ENCODE measurements at regions not wholly inside any gene's neighbourhood (a gene's known extent, or its start where the extent isn't known, plus 50 kb on each side); places are given as distances from the start of the nearest gene placed in this dataset.
"Not testable (repeated sequence)": the region's sequence is repeated elsewhere in the genome, so short reads cannot be mapped to it uniquely, and the experiment has no call there.

DNA sequence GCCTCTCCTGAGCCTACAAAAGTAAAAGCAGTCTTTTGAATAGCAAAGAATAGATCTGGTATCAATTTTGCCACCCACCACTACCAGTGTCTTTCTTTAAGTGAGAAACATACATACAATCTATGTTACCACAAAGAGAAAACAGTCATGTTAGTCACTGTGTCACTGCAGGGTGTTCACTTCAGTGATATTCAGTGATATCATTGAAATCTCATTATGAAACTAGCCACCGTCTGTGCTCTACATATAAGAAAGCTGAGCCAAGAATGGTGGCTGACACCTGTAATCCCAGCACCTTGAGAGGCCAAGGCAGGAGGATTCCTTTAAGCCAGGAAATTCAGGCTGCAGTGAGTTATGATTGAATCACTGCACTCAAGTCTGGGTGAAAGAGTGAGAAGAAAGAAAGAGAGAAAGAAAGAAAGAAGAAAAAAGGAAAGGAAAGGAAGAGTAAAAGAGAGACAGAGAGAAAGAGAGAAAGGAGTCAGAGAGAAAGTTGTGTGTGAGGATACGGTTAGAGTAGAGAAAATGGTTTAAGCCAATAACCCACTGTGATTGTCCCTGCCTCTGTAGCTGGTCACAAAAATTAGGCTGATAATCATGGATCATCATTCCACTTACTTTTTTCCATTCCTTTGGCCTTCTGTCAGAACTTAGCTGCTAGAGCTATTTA, 847.1 kb downstream of the FAM181B start:
- no peak for DNase-seq (ENCODE audit: low spot score)

DNA sequence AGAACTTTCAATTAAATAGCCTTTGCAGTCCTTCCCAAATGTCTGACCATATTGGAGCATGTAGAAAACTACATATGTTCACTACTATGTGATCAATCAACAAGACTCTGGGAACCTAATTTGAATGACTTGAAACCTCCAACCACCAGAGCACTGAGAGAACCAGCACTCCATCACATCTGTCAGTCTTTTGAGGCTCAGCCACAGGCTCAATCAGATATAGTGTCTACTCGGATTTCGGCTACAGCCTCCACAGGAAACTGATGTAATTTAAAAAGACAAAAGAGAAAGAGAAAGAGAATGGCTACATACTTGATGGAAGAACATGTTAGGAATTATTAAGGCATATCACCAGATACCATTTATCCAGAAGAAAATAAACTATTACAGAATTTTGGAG, 859.0 kb downstream of the FAM181B start:
- DNase-seq (ENCODE audit: low spot score), result no peak

DNA sequence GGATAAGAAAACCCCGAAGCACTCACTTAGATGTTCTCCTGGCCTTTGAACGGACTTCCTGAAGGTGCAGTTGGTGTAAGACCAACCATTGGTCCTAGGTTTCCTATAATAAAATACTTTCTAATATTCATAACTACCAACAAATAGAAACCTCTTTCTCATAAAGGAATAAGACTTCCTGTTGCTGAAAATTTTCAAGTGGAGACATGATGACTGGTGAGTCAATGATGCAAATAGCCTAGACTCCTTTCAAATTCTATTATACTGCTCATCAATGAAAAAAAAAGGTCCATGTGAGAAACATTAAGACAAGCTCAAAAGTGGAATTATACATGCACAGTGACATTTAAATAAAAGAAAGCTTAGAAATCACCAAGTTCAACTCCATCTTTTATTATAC, 862.8 kb downstream of the FAM181B start:
- DNase-seq (ENCODE audit: low spot score), result no peak

DNA sequence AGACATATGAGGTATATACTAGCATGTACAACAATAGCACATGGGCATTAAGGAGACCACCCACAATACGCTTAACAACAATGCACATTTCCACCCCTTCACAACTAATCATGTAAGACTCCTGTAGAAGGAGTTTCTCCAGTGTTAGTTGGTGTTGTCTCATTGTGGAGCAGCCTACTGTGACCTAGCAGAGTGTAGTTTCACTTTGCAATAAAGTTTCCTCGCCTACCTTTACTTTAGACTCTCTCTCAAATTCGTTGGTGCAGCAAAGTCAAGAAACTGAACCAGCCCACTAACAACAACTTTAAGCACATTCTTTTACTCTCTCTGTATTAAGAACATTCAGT, 863.6 kb downstream of the FAM181B start:
- DNase-seq (ENCODE audit: low spot score), result no peak

DNA sequence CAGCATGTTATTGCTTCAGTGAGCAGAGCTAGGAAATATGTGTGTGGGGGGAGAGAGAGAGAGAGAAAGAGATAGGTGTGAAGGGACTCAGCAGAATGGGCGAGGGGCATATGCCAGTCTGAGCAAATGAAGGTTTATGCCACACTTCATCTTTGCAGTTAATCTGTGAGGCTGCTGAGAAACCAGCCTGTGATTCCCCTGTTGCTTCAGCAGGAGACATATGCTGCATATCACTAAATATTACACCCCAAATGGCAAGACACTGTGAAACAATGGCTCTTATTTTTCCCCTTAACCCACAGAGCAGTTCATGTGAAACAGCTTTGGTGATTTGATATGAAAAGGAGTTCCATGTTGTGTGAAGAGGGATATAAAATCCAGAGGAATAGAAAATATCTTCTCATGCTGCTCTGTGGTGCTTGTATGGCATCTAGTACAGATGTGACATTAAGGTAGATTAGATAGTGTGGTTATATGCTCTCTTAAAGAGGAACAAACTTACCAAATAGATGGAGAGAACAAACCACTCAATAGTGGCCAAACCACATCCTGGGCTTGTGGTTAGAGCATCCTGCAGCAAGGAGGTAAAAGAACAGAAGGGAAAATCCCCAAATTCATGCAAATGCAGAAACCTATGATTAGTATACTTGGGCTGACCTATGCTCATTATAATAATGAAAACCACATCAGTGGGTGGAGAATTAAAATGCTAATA, 864.2 kb downstream of the FAM181B start:
- DNase-seq (ENCODE audit: low spot score), result no peak

DNA sequence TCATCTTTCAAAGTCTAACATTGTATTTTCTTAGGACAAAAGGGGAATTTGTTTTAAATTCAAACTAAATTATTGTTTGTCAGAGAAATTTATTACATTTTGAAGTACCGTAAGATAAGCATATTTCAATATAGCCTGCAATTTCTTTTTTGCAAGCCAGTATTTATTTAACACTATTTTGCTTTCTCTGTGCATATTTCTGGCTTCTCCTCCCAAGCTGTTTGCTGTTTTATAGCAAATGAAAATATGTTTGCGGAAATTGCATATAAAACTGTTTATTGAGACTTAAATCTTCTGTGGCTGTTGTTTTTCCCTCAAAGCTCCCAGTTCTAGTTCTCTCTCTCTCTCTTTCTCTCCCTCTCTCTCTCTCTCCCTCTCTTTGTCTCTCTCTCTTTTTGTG, 866.8 kb downstream of the FAM181B start:
- DNase-seq (ENCODE audit: low spot score), result no peak

DNA sequence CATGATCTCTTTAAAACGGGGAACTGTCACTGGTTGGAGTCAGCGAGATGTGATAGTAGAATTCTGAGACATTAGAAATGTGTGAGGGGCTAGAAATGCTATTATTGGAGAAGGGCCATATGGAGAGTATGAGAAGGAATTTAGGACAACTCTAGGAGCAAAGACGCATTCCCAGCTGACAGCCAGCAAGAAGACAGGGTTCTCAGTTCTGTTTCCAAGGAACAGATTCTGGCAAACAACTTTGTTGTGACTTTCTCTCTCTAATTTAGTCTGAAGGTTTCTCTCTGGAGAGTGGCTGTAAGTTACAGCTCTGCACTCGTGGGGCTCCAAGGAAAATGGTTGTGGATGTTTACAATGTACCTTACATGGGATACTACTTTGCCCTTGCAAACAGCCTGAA, 876.3 kb downstream of the FAM181B start:
- no peak for DNase-seq (ENCODE audit: low spot score)

DNA sequence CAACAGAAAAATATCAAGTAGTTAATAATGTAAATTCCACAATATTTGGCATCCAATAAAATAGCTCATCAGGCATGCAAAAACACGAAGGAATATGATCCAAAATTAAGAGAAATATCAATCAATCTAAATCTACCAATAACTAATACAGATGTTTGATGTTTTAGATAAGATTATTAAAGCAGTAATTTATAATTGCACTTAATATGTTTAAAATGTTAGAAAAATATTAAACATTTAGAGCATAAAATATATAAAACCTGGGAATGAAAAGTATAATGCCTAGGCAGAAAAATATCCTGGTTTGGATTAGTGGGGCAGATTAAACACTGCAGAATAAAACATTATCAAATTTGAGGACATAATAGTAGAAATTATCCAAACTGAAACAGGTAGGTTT, 879.9 kb downstream of the FAM181B start:
- DNase-seq (ENCODE audit: low spot score), result no peak

DNA sequence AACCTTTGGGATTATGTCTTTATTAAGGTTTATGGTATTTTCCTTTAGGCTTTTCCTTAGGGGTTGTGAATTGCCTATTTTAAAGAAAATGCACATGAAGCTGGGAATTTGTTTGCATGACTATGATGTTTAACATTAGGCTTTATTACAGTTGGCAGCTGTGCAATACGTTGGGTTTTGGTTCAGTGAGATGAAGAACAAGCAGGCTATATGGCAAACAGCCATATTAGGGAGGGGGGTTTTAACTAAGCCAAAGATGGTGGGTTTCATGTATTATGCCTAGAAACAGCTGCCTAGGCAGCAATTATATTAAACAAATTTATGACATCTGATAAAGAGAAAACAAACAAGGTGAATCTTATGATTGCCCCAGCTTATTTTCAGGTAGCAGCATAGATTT, 880.8 kb downstream of the FAM181B start:
- no peak for DNase-seq (ENCODE audit: low spot score)

DNA sequence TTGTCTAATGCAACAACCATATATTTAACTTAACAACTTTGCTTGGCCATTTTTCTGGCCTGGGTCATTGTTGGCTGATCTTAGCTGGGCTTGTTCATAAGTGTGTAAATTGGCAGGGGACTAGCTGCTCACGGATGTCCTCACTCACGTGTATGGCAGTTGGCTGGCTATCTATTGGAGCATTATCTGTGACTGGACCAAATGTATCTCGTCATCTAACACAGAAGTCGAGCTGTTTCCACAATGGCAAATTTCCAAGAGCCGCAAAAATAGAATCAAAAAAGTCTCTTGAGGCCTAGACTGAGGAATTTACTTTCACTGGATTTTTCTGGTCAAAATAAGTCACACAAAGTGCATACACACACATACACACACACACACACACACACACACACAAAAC, 893.3 kb downstream of the FAM181B start:
- DNase-seq (ENCODE audit: low spot score), result no peak

DNA sequence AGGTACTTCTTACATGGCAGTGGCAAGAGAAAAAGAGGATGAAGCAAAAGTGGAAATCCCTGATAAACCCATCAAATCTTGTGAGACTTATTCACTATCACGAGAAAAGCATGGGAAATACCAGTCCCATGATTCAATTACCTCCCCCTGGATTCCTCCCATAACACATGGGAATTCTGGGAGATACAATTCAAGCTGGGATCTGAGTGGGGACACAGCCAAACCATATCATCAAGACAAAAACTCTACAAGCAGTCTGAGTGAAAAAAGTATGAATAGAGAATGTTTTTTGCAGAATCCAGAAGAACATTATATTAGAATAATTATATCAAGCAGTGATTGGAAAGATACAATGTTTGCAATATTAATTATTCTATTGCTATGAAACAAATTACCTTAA, 893.7 kb downstream of the FAM181B start:
- DNase-seq (ENCODE audit: low spot score), result no peak

DNA sequence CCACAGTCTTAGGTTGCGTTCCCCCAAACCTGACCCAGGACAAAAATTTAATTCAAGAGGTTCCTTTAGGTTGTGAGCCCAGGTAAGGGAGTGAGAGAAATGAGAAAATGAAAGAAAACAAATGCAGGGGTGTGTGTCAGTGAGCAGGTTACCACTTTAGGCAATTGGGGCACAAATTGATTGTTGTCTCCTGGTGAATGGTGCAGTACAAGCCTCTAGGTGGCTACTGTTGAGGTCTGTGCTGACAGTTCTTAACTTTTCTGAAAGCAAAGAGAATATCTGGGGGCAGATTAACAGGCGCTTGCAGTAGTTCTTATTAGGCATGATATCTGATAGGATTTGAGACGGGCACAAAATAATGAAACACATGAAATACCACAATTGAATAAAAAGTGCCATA, 894.6 kb downstream of the FAM181B start:
- no peak for DNase-seq (ENCODE audit: low spot score)

DNA sequence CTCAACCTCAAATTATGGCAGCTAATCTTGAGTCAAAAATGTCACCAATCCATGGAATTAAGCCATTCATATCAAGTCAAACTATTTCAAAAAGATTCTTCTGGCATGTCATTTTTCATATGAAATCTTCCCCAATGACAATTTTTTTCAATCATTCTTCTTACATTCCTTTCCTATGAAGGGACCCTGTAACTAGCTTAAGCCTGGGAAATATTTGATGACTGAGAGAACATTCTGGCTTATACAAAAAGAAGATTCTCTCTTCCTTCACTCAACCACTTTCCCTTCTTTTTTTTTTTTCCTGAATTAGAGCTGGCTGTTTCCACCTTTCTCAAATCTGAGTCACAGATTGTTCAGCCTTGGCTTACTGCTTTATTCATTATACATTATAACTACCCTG, 903.7 kb downstream of the FAM181B start:
- no peak for DNase-seq (ENCODE audit: low spot score)

DNA sequence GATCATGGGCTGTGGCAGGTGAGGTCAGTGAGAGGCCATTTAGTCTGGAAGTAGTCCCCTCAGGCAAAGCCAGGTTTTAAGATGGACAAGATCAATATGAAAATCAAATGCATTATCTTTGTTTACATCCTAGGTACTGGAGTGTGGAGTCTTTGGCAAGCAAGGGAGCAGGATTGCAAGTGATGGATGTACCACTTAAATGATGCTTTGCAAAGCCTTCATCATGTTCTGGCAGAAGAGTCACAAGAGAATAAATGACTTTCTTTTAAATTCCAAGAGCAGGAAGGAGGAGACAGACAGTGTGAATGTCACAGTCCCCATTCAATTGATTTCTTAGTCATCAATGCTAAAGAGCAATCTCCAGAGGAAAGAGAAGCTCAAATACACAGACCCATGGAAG, 908.3 kb downstream of the FAM181B start:
- no peak for DNase-seq (ENCODE audit: low spot score)

DNA sequence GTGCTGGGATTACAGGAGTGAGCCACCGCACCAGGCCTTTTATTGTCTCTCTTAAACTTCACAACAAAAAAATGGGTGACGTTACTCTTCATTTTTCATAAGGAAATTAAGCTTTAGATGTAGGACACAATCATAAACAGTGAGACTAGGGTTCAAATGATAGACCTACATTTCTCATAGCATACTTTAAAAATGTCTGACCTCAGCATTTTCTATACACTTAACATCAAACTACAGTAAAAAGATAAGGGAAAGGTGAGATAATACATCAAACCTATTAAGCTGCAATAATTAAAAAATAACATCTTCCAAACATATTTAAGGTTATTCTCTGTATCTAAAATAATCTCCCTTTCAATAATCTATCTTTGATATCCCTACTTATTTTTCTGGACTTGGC, 914.2 kb downstream of the FAM181B start:
- DNase-seq (ENCODE audit: low spot score), result no peak

DNA sequence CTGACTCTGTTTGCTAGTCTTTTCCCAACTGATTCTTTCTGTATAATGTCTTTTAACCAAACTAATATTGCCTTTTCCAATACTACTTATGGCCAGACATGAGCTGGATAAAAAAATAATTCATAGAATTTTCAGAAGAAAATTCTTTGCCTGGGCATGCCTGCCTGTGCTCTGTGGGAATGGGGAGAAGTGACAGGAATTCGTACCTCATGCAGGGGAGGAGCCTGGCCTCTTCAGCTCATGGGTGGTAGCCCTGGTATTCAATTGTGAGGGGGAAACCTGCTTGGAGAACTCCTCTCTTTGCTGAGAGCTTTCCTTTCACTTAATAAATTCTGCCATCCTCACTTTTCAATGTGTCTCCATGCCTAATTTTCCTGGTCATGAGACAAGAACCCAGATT, 928.8 kb downstream of the FAM181B start:
- no peak for DNase-seq (ENCODE audit: low spot score)

DNA sequence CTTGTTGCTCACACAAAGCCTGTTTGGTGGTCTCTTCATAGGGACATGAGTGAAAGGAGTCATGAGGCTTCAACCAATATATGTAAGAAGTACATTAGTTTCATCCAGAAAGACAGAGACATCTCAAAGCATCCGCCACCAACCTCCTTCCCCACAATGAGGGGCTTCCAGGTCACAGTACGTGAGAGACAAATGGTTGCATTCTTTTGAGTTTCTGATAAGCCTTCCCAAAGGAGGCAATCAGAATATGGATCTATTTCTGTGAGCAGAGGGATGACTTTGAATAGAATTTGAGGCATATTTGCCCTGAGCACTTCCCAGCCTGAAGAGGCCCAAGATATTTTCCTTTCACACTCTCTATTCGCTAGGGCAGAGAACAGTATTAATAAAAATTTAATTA, 931.1 kb downstream of the FAM181B start:
- DNase-seq (ENCODE audit: low spot score), result no peak

DNA sequence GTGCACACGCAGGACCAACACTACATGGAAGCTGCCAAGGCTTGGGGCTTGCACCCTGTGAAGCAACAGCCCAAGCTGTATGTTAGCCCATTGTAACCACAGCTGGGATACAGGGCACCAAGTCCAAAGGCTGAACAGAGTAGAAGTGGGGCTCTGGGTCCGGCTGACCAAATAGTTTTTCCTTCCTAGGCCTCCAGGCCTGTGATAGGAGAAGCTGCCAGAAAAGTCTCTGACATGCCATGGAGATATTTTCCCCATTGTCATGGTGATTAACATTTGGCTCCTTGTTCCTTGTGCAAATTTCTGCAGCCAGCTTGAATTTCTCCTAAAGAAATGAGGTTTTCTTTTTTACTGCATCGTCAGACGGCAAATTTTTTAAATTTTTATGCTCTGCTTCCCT, 941.2 kb downstream of the FAM181B start:
- no peak for DNase-seq (ENCODE audit: low spot score)

DNA sequence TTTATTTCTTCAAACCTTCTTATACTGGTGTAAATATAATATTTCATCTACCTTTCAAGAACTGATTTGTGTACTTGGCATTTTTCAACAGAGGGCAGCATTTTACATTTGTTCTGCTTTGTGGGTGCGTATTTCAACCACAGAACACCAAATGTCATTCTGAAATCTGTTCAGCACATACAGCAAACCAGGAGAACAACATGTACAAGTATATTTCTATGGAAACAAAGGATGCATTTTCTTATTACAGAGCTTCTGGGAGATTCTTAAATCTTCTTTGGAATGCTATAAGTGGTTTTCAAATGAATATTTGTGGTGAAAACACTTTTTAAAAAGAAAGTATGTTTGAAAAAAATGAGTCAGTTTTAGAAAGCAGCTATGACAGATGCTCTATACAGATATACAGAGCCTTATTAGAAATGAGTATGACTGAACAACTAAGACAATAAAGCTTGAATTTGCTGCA, 946.0 kb downstream of the FAM181B start:
- peak; percentile 8 for DNase-seq (ENCODE audit: low spot score)

DNA sequence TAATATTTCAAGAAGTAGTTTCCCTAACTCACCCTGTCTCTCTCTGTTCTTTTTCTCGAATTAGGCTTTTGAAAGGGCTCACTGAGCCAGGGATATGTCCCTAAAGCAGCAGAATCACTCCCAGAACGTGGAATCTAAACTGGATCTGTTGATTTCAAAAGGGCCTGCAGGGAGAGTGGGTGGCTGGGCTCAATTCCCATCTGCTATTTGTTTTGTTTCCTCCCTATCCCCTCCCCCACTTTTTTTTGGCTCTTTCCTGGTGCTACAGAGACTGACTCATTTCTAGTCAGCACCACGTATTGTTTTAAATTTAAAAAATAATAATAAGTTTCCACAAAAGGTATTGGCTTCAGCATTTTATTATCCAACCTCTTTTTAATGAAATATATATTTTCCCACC, 961.5 kb downstream of the FAM181B start:
- DNase-seq (ENCODE audit: low spot score), result no peak

DNA sequence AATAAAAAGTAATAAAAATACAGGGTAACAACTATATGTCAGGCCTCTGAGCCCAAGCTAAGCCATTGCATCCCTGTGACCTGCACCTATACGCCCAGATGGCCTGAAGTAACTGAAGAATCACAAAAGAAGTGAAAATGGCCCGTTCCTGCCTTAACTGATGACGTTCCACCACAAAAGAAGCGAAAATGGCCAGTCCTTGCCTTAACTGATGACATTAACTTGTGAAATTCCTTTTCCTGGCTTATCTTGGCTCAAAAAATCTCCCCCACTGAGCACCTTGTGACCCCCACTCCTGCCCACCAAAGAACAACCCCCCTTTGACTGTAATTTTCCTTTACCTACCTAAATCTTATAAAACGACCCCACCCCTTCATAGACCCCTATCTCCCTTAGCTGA, 963.8 kb downstream of the FAM181B start:
- not testable (repeated sequence) for DNase-seq (ENCODE audit: low spot score)

DNA sequence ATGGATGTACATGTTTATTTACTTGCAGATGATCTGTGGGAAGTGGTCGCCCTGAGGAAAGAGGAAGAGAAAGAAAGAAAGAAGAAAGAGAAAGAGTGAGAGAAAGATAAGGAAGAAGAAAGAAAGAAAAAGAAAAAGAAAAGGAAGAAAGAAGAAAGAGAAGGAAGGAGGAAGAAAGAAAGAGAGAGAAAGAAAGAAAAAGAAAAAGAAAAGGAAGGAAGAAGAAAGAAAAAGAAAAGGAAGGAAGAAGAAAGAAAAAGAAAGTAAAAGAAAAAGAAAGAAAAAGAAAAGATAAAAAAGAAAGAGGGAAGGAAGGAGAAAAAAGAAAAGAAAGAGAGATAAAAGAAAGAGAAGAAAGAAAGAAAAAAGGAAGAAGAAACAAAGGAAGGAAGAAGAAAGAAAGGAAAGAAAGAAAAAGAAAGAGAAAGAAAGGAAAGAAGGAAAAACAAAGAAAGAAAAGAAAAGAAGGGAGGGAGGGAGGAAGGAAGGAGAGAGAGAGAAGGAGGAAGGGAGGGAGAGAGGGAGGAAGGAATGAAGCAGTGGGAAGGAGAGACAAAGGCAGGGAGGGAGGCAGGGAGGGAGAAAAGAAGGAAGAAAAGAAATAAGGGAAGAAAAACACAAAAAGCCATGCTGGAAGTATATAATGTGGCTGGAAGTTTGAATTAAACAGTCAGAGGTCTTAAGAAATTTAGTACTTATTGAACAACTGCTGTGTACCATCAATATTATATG, 976.6 kb downstream of the FAM181B start:
- DNase-seq (ENCODE audit: low spot score), result no peak

DNA sequence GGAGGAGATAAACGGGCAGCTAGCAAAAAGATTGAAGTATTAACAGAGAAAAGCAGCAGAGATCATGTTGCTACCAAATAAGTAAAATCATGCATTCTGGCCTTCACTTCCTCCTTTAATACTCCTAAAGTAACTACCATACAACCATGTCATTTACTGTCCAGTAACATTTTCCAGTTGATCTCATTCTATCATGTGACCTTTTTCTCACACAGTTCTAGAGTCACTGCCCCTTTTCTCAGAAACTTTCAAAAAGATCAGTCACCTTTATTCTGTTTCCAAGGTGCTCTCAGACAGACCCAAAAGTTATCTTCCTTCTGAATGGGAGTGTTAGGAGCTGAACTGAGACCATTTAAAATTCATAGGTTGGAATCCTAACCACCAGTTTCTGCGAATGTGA, 984.4 kb downstream of the FAM181B start:
- DNase-seq (ENCODE audit: low spot score), result no peak

Data from putamen (tissue), 1 donor.